DOHH2 (cell line): ENCODE measurements at regions not wholly inside any gene's neighbourhood (a gene's known extent, or its start where the extent isn't known, plus 50 kb on each side); places are given as distances from the start of the nearest gene placed in this dataset.

Experiments
- H3F3A ChIP-seq: fragments of 200-600 bp; sonication (generic), shearing (Covaris generic); 2 replicates; pipeline ENCODE4 v1.6.0; 2016; ENCODE audit warnings: antibody characterized with exemption, mild to moderate bottlenecking; ENCODE audit not compliant: control insufficient read depth, insufficient read depth
- H3K27ac ChIP-seq: fragments of 200-600 bp; sonication (generic); 2 replicates; pipeline ENCODE4 v1.5.1; 2014; ENCODE audit warnings: low read depth, mild to moderate bottlenecking, low read length, moderate library complexity
- H3K27me3 ChIP-seq: fragments of 200-600 bp; sonication (generic); 2 replicates; pipeline ENCODE4 v1.6.1; 2014; ENCODE audit warnings: mild to moderate bottlenecking, low read length, mixed read lengths; ENCODE audit not compliant: control insufficient read depth
- H3K36me3 ChIP-seq: fragments of 200-600 bp; sonication (generic); 2 replicates; pipeline ENCODE4 v1.6.1; 2014; ENCODE audit warnings: mild to moderate bottlenecking, low read length, moderate library complexity, mixed read lengths; ENCODE audit not compliant: control insufficient read depth
- H3K4me1 ChIP-seq: fragments of 200-600 bp; sonication (generic); 2 replicates; pipeline ENCODE4 v1.6.1; 2014; ENCODE audit warnings: mild to moderate bottlenecking, low read length, mixed read lengths; ENCODE audit not compliant: control insufficient read depth
- H3K4me2 ChIP-seq: fragments of 200-600 bp; sonication (generic); 2 replicates; pipeline ENCODE4 v1.6.0; 2014; ENCODE audit warnings: mild to moderate bottlenecking, low read length, moderate library complexity
- H3K4me3 ChIP-seq: fragments of 200-600 bp; sonication (generic); 2 replicates; pipeline ENCODE4 v1.5.1; 2014; ENCODE audit warnings: mild to moderate bottlenecking, low read length, mixed read lengths
- H3K79me2 ChIP-seq: fragments of 200-600 bp; sonication (generic); 2 replicates; pipeline ENCODE4 v1.6.1; 2014; ENCODE audit warnings: mild to moderate bottlenecking, low read length, mixed read lengths; ENCODE audit not compliant: control insufficient read depth
- H3K9me2 ChIP-seq: fragments of 200-600 bp; sonication (generic); replicated peaks from 2 replicates; pipeline ENCODE4 v1.6.1; 2014; ENCODE audit warnings: mild to moderate bottlenecking, low read length, mixed read lengths; ENCODE audit not compliant: control insufficient read depth
- H3K9me3 ChIP-seq: fragments of 200-600 bp; sonication (generic); 2 replicates; pipeline ENCODE4 v1.6.1; 2014; ENCODE audit warnings: antibody characterized with exemption, low read length, mixed read lengths; ENCODE audit not compliant: control insufficient read depth, insufficient read depth
- H4K20me1 ChIP-seq: fragments of 200-600 bp; sonication (generic); 2 replicates; pipeline ENCODE4 v1.6.0; 2014; ENCODE audit warnings: low read depth, mild to moderate bottlenecking, antibody characterized with exemption, low read length, moderate library complexity; ENCODE audit not compliant: control insufficient read depth, insufficient read depth
- EZH2phosphoT487 ChIP-seq: fragments of 200-600 bp; sonication (generic); IDR thresholded peaks from 2 replicates; pipeline ENCODE4 v1.6.1; 2017; ENCODE audit warnings: borderline replicate concordance, mild to moderate bottlenecking, antibody characterized with exemption, low read length, moderate library complexity, mixed read lengths
- TF ChIP-seq, protein P1 (sequence below): fragments of 200-600 bp; sonication (generic); IDR thresholded peaks from one replicate; pipeline ENCODE4 v1.5.1; 2014; ENCODE audit warnings: antibody characterized with exemption, mild to moderate bottlenecking, low read depth, low read length; ENCODE audit not compliant: poor library complexity, severe bottlenecking

DNA sequence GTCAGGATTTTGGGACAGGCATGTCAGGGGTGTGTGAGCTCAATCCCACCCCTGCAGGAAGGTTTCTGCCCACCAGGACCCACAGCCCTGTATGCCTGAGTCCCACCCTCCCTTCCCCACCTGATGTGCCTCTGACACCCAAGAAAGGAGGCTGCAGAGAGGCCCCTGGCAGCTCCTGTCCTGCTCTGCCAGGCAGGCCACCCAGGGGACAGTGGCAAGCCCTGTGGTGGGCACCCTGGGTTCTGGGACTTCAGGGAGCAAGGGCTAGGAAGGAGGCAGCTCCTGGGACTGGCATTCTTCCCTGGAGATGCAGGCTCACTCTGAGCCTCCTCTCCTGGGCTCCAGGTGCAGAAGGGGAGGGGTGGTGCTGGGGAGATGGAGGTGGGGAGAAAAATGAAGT lies 234.5 kb upstream of the B3GAT1 start:
- no peaks in the 10 kb centered on the region for H3K4me1 ChIP-seq
- TF ChIP-seq, protein P1, sequence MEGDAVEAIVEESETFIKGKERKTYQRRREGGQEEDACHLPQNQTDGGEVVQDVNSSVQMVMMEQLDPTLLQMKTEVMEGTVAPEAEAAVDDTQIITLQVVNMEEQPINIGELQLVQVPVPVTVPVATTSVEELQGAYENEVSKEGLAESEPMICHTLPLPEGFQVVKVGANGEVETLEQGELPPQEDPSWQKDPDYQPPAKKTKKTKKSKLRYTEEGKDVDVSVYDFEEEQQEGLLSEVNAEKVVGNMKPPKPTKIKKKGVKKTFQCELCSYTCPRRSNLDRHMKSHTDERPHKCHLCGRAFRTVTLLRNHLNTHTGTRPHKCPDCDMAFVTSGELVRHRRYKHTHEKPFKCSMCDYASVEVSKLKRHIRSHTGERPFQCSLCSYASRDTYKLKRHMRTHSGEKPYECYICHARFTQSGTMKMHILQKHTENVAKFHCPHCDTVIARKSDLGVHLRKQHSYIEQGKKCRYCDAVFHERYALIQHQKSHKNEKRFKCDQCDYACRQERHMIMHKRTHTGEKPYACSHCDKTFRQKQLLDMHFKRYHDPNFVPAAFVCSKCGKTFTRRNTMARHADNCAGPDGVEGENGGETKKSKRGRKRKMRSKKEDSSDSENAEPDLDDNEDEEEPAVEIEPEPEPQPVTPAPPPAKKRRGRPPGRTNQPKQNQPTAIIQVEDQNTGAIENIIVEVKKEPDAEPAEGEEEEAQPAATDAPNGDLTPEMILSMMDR: no peak
- TF ChIP-seq EZH2phosphoT487: no peak
- no peaks in the 10 kb centered on the region for H3K9me3 ChIP-seq
- H3K27me3 ChIP-seq: peaks cover 3% of the 10 kb centered on the region; the same call in 1 of the 2 replicates
- H3K27ac ChIP-seq: no peak overlapping the region
- no peaks in the 10 kb centered on the region for H3K79me2 ChIP-seq
- H3F3A ChIP-seq: no peaks in the 10 kb centered on the region
- no peak overlapping the region for H3K4me2 ChIP-seq
- H4K20me1 ChIP-seq: no peaks in the 10 kb centered on the region
- no peaks in the 10 kb centered on the region for H3K36me3 ChIP-seq
- H3K4me3 ChIP-seq: no peak overlapping the region
- H3K9me2 ChIP-seq: no peaks in the 10 kb centered on the region

DNA sequence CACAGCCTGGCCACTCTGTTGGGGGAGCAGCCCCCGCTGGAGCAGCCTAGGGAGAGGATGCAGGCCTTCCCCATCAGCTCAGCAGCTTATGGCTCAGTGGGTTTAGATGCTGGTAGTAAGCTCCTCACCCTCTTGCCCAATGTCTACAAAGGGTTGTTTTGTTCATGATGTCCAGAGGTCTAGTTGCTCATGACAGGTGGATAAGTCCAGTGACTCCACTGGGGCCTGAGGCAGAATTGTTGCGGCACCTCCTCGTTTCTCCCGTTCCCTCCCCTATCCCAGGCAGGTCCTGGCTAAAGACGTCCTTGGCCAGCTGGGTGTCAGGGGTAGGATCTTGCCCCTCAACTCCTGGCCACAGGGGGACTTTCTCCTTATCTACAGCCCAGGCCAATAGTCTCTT lies 233.5 kb upstream of the B3GAT1 start:
- no peaks in the 10 kb centered on the region for H3K79me2 ChIP-seq
- no peaks in the 10 kb centered on the region for H3F3A ChIP-seq
- TF ChIP-seq, protein P1: no peak
- TF ChIP-seq EZH2phosphoT487: no peak
- H3K4me1 ChIP-seq: no peaks in the 10 kb centered on the region
- H3K27me3 ChIP-seq: peaks cover 3% of the 10 kb centered on the region; the same call in 1 of the 2 replicates
- no peaks in the 10 kb centered on the region for H4K20me1 ChIP-seq
- H3K9me3 ChIP-seq: no peaks in the 10 kb centered on the region
- no peaks in the 10 kb centered on the region for H3K36me3 ChIP-seq
- H3K4me2 ChIP-seq: no peak overlapping the region
- no peaks in the 10 kb centered on the region for H3K9me2 ChIP-seq
- H3K27ac ChIP-seq: no peak overlapping the region
- H3K4me3 ChIP-seq: no peak overlapping the region

DNA sequence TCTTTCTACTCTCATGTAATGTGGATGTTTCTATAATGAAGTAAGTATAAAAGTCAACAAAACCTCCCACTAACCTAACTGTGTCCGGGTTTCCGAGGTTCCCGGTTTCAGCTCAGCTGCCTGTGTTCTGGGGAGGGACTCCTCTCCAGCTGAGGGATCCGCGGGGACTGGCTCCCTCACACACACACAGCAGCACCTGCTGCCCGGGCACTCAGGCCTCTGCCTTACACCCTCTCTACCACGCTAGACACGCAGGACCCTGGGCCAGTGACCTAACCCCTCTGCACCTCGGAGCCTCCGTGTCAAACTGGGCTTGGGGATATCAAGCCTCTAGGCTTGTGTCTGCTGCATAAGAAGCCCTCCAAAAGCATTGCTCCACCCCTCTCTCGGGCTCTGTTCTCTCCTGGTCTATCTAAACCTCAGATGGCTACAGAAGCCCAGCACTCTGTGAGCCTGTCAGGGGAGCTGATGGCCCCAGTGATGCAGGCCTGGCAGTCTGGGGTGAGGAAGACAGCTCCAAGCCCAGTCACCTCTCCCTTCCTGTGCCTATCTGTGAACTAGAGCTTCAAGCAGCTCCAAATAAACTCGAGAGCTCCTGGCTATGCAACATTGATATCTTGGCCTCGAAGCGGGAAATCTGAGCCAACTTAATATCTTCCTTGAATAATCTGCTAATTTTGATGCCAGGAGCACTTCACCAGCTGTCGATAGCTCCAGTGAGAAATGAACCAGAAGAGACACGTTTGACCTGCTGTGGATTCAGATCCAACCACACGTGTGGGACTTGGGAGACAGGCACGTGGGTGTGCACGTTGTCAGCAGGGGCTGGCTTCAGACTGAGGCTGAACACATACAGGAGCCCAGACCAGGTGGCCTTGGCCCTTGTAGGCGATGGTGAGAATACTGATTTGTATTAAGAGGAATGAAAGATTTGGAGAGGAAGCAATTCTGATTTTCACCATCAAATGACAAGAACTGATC lies 232.7 kb upstream of the B3GAT1 start:
- H3K36me3 ChIP-seq: no peaks in the 10 kb centered on the region
- no peaks in the 10 kb centered on the region for H3K9me2 ChIP-seq
- H3K4me3 ChIP-seq: no peak overlapping the region
- no peak overlapping the region for H3K4me2 ChIP-seq
- TF ChIP-seq, protein P1: no peak
- TF ChIP-seq EZH2phosphoT487: no peak
- H3K27ac ChIP-seq: no peak overlapping the region
- H3K27me3 ChIP-seq: peaks cover 3% of the 10 kb centered on the region; the same call in 1 of the 2 replicates
- H3K9me3 ChIP-seq: no peaks in the 10 kb centered on the region
- no peaks in the 10 kb centered on the region for H3K79me2 ChIP-seq
- H3K4me1 ChIP-seq: no peaks in the 10 kb centered on the region
- H4K20me1 ChIP-seq: no peaks in the 10 kb centered on the region
- no peaks in the 10 kb centered on the region for H3F3A ChIP-seq
